HEK293T (cell line): ENCODE measurements at regions not wholly inside any gene's neighbourhood (a gene's known extent, or its start where the extent isn't known, plus 50 kb on each side); places are given as distances from the start of the nearest gene placed in this dataset.

Source experiments
- BHLHE40 ChIP-seq: fragments of 450-650 bp; IDR thresholded peaks from 2 replicates; pipeline ENCODE4 v1.6.1; 2016; ENCODE audit warnings: mild to moderate bottlenecking, moderate library complexity, borderline replicate concordance
- ELF4 ChIP-seq: fragments of 450-650 bp; IDR thresholded peaks from 2 replicates; pipeline ENCODE4 v1.6.1; 2017; ENCODE audit warnings: antibody characterized with exemption

DNA sequence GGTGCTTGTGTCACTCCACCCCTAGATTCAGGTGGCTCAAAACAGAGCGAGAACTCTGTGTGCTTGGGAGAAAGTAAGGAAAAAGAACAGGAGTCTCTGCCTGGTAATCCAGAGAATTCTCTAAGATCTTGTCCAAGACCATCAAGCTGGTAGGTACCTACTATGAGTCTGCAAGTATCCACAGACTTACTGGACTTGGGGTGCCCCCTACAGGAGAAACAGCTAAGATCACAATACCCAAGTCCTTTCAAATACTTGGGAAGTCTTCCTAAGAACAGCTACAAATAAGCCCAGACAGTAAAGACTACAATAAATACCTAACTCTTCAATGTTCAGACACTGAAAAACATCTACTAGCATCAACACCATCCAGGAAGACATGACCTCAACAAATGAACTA is 1143.6 kb upstream of the ACVR2A start:
- no peak for TF ChIP-seq ELF4
- no peak for TF ChIP-seq BHLHE40
